ENCODE measurements at regions not wholly inside any gene's neighbourhood (a gene's known extent, or its start where the extent isn't known, plus 50 kb on each side); places are given as distances from the start of the nearest gene placed in this dataset.

- TF ChIP-seq CTCF (IDR thresholded peaks at IDR 0.05; ENCODE audit: extremely low read depth, missing control alignments), result no peak
Observed at GRCh38 chr10:76686201-76686600, 951.4 kb downstream of the KCNMA1 start.

GRCh38 chr10:76684968-76685367, 952.6 kb downstream of the KCNMA1 start:
- DNase-seq (ENCODE audit: low spot score), result no peak
- TF ChIP-seq CTCF (IDR thresholded peaks at IDR 0.05; ENCODE audit: extremely low read depth, missing control alignments), result no peak

More at GRCh38 chr10:76686201-76686600, 951.4 kb downstream of the KCNMA1 start:
- no peak for DNase-seq (ENCODE audit: low spot score)

DNA sequence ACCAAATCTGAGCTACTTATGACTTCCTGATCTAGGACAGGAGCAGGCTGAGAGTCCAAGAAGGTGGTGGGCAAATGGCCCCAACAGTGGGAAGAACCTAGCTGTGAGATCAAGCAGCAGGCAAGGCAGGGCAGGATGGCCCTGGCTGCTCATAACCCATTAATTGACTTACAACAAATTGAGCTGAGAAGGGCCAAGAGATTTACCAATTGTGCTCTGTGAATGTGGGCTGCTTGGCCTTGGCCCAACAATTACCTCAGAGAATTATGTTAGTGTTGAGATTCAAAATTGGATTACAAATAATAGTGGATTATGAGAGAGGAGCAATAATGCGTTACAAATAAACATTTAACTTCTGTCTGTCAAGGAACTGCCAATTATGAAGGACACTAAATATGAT, 956.5 kb downstream of the KCNMA1 start:
- DNase-seq (ENCODE audit: low spot score), result no peak
- TF ChIP-seq CTCF (IDR thresholded peaks at IDR 0.05; ENCODE audit: extremely low read depth, missing control alignments), result no peak

- no peak for DNase-seq (ENCODE audit: low spot score)
- TF ChIP-seq CTCF (IDR thresholded peaks at IDR 0.05; ENCODE audit: extremely low read depth, missing control alignments), result no peak
Observed at GRCh38 chr10:76679030-76679429, 958.6 kb downstream of the KCNMA1 start.

- no peak for DNase-seq (ENCODE audit: low spot score)
- no peak for TF ChIP-seq CTCF (IDR thresholded peaks at IDR 0.05; ENCODE audit: extremely low read depth, missing control alignments)
Observed at GRCh38 chr10:76675951-76676587, 961.5 kb downstream of the KCNMA1 start.

- DNase-seq (ENCODE audit: low spot score), result no peak
- no peak for TF ChIP-seq CTCF (IDR thresholded peaks at IDR 0.05; ENCODE audit: extremely low read depth, missing control alignments)
Observed at GRCh38 chr10:76675561-76675950, 962.1 kb downstream of the KCNMA1 start.

DNA sequence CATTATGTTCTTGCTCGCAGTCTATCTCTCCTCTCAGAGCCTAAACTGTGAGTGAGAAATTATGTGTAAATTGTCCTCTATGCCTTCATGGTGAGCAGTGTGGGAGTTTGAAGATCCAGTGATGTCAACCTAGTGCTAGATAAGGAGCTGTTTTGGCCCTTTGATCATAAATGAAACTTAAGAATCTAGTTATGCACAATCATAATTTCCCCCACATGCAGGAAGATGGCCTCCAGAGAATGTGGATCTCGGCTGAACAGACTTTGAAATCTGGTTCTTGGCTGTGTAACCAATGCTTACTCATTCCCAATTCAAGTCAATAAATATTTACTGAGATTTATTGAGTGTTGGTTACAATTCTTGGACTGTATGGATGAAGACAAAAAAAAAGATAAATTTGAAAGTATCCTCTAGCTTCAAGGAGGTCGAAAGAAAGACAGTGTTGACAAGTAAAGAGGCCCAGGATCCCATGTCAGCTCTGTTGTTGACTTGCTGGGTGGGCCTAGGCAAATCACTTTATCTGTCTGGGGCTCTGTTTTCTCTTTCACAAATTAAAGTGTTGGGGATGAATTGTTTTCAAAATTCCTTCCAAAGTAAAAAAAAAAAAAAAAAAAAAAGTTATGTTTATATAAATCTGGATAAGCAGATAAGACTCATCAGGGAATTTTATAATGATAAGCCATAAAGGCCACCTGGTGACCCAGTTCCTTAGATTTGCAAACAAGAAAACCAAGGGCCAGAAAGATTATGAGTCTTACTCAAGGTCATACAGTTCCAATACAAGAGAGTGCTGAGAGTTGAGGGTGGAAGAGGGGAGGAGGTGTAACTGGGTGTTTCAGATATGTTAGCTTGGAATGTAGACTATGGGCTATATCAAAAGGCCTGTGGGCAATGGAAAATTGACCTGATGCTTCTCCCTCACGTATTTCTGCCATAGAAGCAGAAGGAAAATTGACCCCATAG, 969.9 kb downstream of the KCNMA1 start:
- TF ChIP-seq CTCF (IDR thresholded peaks at IDR 0.05; ENCODE audit: extremely low read depth, missing control alignments), result no peak
- no peak for DNase-seq (ENCODE audit: low spot score)

Data from GM20000 (cell line).